Erythroblast (primary cell): ENCODE measurements at regions not wholly inside any gene's neighbourhood (a gene's known extent, or its start where the extent isn't known, plus 50 kb on each side); places are given as distances from the start of the nearest gene placed in this dataset.
A peak's percentile ranks its signal among the peaks of the same experiment; 100 is the strongest.
"Not testable (repeated sequence)": the region's sequence is repeated elsewhere in the genome, so short reads cannot be mapped to it uniquely, and the experiment has no call there.

ENCODE experiments used
- DNase-seq, 2 experiments: peaks; one replicate each; lab custom pipeline; 2025; lab: John Stamatoyannopoulos, UW
- POLR2A ChIP-seq: IDR thresholded peaks from 2 replicates; pipeline ENCODE4 v1.6.1; 2011; ENCODE audit warnings: mild to moderate bottlenecking, low read length

DNA sequence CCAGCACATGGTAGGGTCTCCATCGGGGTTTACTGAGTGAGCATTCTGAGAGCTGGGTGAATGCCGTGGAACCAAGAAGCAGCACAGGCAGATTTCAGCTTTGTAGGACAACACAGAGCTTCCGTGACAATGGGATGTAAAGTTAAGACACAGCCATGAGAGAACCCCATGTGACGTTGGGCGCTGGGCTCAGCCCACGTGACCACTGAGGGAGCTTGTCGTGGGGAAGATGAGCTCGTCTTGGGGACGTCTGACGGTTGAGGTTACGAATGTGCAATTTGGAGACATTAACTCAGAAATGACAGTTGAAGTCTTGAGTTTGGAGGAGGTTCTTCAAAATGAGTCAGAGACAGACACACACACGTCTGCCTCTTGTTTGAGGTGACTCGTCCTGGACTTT is 51.5 kb upstream of the MUC20 start:
- not testable (repeated sequence) for DNase-seq

GRCh38 chr3:195668131-195668766 is 52.5 kb upstream of the MUC20 start:
- not testable (repeated sequence) for DNase-seq

DNA sequence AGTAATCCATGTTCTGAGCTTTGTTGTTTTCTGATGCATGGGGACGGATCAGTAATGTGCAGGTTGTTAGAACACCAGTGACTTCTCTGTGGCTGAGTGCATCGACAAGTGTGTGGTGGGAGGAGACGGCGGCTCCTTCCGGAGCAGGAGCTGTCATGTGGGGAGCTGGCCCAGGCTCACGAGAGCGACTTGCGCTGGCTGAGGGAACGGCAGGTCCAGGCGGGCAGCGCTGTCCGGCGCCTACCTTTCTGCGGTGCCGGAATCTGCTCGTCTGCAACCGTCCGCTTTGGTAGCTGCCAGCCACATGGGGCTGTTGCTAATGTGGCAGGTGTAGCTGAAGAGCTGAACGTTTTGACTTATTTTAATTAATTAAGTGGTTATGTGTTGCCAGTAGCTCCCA is 55.5 kb upstream of the MUC20 start:
- not testable (repeated sequence) for DNase-seq

- DNase-seq: not testable (repeated sequence)
These were observed 56.6 kb upstream of the MUC20 start for GRCh38 chr3:195664131-195664530.

DNA sequence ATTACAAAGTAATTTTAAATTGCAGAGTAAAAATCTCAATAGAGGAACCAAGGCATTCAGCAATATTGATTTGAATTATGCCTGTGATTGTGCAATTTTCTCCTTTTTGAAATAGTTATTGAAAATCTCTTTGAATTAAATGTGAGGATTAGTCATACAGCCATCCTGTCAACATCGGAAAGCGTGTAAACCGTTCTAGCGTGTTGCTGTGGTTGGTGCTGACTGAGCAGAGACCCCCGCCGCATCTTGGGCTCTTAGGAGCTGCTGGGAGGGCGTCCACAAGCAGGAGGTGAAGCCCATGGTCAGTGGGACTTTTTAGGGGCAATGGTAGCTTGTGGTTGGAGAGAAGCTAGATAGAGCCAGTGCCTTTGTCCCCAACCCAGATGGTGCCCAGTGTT is 61.6 kb upstream of the MUC20 start:
- not testable (repeated sequence) for DNase-seq

DNA sequence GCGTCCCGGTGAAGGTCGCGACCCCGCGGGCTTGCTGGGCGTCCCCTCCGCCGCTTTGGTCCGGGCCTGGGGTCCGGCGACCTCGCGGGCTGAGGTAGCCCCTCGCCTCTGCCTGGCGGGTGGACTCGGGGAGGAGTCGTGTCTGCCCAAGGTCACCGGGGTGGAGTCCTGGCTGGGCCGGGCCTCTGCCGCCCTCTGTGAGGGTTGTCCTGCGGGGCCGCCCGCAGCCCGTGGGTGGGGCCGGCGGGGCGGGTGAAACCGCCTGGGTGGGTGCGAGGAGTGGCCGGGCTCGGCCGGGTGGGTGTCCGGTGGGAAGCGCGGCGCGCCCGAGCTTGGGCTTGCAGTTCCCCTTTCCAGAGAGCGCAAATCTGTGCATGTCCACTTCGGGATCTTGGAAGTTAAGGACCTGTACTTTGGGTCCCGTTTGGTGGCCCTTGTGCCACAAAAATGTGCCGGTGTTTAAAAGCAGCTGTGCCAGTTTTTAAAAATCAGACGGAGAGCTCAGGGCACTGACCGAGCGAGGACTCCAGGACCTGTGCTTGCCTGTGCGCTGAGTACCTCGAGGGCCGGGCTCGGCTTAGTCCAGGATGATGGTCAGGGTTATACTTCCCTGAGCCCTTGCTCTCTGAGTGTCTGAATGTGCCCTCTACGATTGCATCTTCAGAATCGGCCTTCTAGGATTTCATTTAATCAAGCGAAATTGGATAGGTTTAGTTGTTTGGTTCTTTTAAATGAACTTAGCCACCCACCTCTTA is 62.2 kb upstream of the MUC20 start:
- not testable (repeated sequence) for DNase-seq

DNA sequence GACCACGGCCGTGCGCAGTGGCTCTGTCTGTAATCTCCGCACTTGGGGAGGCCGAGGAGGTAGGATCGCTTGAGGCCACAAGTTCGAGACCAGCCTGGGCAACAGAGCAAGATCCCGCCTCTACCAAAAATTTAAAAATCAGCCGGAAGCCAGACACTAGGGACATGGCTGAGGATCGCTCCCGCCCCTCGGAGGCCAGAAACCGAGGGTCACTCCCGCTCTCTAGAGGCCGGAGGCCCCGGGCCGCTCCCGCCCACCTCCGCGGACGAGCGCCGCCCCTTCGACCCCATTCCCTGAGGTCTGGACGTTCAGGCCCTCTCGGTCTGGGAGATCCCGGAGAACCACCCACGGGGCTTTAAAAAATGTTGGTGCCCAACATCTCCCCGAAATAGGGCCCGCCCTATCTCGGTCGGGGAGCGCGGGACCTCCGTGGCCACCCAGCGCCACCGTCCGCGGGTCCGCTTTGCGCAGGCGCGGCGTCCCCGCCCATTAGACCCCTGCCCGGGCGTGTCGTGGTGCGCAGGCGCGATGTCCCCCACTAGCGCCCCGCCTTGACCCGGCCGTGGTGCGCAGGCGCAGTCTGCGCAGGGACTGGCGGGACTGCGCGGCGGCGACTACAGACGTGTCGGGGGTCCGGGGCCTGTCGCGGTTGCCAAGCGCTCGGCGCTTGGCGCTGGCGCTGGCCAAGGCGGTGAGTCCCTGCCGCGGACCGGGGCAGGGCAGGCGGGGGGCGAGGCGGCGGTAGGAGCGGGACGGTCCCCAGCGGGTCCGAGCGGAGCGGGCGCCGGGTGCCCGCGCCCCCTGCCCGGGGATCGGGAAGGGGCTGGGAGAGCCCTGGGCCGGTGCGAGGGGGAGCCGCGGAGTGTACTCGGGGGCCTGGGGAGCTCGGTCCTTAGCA is 63.1 kb upstream of the MUC20 start:
- not testable (repeated sequence) for DNase-seq
- peak; percentile 31 for TF ChIP-seq POLR2A

- not testable (repeated sequence) for DNase-seq
These were observed 64.7 kb upstream of the MUC20 start for GRCh38 chr3:195656091-195656490.

GRCh38 chr3:195654746-195655145 is 66.0 kb upstream of the MUC20 start:
- DNase-seq: not testable (repeated sequence)

GRCh38 chr3:195654138-195654537 is 66.6 kb upstream of the MUC20 start:
- DNase-seq: not testable (repeated sequence)

DNA sequence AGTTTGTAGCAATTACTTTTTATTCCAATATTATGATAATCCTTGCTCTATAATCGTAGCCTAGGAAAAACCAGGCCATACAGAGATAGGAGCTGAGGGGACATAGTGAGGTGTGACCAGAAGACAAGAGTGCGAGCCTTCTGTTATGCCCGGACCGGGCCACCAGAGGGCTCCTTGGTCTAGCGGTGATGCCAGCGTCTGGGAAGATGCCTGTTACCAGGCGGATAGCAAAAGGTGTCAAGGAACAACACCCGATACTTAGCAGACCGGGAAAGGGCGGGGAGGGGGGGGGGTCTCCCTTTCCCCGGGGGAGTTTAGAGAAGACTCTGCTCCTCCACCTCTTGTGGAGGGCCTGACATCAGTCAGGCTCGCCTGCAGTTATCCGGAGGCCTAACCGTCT is 67.1 kb upstream of the MUC20 start:
- not testable (repeated sequence) for DNase-seq

DNA sequence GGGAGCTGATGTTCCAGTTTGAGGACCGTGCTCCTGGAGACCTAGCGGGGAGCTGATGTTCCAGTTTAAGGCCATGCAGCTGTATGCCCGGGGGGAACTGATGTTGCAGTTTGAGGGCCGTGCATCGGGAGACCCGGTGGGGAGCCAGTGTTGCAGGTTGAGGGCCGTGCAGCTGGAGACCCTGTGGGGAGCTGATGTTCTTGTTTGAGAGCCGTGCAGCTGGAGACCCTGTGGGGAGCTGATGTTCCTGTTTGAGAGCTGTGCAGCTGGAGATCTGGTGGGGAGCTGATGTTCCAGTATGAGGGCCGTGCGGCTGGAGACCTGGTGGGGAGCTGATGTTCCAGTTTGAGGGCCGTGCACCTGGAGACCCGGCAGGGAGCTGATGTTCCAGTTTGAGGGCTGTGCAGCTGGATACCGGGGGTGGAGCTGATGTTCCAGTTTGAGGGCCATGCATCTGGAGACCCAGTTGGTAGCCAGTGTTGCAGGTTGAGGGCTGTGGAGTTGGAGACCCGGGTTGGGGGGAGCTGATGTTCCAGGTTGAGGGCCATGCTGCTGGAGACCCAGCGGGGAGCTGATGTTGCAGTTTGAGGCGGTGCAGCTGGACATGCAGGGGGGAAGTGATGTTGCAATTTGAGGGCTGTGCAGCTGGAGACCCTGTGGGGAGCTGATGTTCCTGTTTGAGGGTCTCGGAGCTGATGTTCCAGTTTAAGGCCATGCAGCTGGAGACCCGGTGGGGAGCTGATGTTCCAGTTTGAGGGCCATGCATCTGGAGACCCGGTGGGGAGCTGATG is 64.4 kb upstream of the APOD start:
- not testable (repeated sequence) for DNase-seq

DNA sequence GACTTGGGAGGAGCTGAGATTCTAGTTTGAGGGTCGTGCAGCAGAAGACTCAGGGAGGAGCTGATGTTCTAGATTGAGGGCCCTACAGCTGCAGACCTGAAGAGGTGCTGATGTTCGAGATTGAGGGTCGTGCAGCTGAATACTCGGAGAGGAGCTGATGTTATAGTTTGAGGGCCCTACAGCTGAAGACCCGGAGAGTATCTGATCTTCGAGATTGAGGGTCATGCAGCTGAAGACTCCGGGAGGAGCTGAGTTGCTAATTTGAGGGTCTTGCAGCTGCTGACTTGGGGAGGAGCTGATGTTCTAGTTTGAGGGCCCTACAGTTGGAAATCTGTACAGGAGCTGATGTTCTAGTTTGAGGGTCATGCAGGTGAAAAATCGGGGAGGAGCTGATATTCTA is 62.1 kb upstream of the APOD start:
- not testable (repeated sequence) for DNase-seq

DNA sequence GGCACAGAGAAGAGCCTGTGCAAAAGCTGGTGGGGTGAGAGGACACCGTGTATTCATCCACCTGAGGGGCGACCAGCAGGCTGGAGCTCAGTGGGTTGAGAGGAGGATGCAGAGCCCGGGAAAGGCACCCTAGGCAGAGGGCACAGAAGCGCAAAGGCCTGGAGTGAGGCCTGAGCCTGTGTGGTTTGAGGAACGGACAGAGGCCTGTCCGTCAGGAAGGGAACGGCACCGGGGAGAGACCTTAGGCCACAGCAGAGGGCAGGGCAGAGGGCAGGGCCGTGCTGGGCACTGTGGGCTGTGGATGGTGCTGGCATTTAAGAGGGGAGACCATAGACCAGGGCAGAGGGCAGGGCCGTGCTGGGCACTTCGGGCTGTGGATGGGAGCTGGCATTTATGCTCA is 59.5 kb upstream of the APOD start:
- DNase-seq: not testable (repeated sequence)

- DNase-seq: not testable (repeated sequence)
These were observed 58.6 kb upstream of the APOD start for GRCh38 chr3:195642311-195642710.

DNA sequence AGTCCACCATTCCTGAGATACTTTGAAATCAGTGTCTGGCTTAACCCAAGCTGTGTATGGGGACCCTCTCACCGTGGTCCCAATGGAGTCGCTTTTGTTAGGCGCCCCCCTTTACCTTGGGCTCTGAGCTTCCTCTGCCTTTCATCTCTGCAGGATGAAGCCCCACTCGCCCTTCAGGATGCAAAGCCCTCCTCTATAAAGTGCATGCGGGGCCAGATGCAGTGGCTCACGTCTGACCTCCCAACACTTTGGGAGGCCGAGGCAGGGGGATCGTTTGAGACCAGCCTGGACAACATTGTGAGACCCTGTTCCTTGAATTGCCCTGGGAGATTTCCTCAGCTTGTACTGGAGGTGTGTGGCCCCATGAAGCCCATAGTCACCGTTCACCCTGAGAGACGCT is 54.7 kb upstream of the APOD start:
- not testable (repeated sequence) for DNase-seq

DNA sequence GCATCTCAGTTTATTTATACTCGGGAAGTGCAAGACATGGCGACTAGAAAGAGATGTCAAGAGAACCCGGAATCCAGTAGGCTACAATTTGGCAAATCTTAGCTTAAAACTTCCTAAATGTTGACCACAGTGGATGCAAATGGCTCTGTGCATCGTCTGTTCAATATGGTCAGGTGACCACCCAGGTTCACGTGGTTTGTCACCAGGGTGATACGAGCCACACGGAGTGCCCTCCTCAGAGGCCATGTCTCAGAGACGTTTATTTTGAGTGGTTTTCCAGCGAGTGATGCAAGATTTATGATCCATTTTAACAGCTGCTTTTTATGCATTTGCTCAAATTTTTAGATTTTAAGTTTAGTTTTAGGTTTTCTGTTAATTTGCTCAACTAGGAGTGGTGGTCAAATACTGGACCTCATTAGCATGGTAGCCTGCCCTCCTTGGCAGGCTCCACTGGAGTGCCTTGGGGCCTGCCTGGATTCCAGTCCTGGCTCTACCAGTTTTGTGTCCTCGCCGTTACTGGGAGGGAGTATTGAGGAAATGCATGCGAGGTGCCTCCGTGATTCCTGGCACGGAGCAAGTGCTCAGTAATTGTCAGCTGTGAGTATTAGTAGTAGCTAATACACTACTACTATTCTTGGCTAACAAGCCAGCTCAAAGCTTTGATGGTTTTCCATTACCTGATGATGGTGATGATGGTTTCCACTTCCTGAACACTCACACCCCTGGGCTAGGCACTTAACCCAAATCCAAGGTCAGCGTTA is 53.9 kb upstream of the APOD start:
- DNase-seq: not testable (repeated sequence)

GRCh38 chr3:195637011-195637410 is 53.3 kb upstream of the APOD start:
- DNase-seq: not testable (repeated sequence)

DNA sequence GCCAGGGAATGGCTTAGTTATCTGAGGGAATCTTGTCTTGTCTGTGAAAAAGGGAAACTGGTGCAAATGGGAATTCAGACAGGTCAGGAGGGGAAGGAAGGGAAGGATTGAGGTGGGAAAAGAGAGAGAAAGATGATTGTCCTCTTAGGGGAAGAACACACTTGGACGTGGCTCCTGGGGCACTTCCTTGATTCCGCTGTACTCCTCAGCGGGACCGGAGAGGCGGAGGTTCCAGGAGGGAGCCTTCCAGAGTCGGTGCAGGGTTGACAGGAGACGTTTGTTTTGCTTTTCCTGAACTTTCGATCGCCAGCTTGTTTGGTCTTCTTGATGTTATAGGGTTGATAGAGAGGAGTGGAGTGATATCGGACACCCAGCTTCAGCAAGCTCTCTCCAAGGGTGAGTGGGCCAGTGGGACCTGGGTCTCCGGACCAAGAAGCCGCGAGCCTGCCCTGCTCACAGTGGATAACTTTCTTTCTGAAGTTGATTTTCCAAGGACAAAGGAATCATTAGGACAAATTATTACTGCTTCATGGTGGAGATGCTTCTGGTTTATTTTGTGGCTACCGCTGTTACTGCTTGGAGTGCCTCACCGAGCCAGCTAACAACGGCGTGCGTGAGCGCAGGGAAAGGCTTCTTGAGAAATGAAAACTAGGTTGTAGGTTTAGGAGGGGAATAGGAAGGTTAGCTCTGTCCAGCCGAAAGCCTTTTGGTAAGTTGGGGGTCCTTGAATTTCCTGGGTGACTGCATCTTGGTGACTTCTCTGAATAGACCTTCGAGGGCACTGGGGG is 52.4 kb upstream of the APOD start:
- DNase-seq: not testable (repeated sequence)
